Bronchial epithelial cell (primary cell): ENCODE measurements at regions not wholly inside any gene's neighbourhood (a gene's known extent, or its start where the extent isn't known, plus 50 kb on each side); places are given as distances from the start of the nearest gene placed in this dataset.

ENCODE experiments used
- DNase-seq: peaks from one replicate; pipeline ENCODE4 v3.0.0-alpha.2; 2010; ENCODE audit warnings: low read depth
- FAIRE-seq: peaks from 2 replicates; lab custom pipeline; 2011; peaks lifted over from hg19 to GRCh38; lab: Jason Lieb, UNC
- H3K27me3 ChIP-seq: 2 replicates; pipeline ENCODE4 v1.5.1; 2011; ENCODE audit warnings: low read length; ENCODE audit not compliant: control insufficient read depth, insufficient read depth
- H3K36me3 ChIP-seq: 2 replicates; pipeline ENCODE4 v1.5.1; 2011; ENCODE audit warnings: low read length; ENCODE audit not compliant: control insufficient read depth, insufficient read depth
- H3K4me3 ChIP-seq: 2 replicates; pipeline ENCODE4 v1.5.1; 2011; ENCODE audit warnings: mild to moderate bottlenecking, low read depth, low read length, control low read depth
- CTCF ChIP-seq: IDR thresholded peaks from 2 replicates; pipeline ENCODE4 v1.5.1; 2011; ENCODE audit warnings: mild to moderate bottlenecking, moderate library complexity, low read length, control low read depth, inconsistent platforms; ENCODE audit not compliant: insufficient read depth, severe bottlenecking

GRCh38 chr2:59777120-59777519, 776.3 kb downstream of the BCL11A start:
- no peaks in the 10 kb centered on the region for H3K36me3 ChIP-seq
- no peak for TF ChIP-seq CTCF
- DNase-seq (peak; percentile 44), FAIRE-seq (no peak)
- no peak overlapping the region for H3K4me3 ChIP-seq
- H3K27me3 ChIP-seq = no peaks in the 10 kb centered on the region

GRCh38 chr2:59776726-59777008, 776.8 kb downstream of the BCL11A start:
- Histone ChIP-seq H3K36me3 (no peaks in the 10 kb centered on the region), H3K4me3 (no peak overlapping the region), H3K27me3 (no peaks in the 10 kb centered on the region)
- DNase-seq = no peak
- no peak for FAIRE-seq
- TF ChIP-seq CTCF = no peak

GRCh38 chr2:59774821-59775433, 778.5 kb downstream of the BCL11A start:
- FAIRE-seq = no peak
- Histone ChIP-seq H3K36me3 (no peaks in the 10 kb centered on the region), H3K27me3 (no peaks in the 10 kb centered on the region), H3K4me3 (no peak overlapping the region)
- no peak for TF ChIP-seq CTCF
- no peak for DNase-seq

GRCh38 chr2:59770651-59771050, 782.8 kb downstream of the BCL11A start:
- Histone ChIP-seq H3K36me3 (no peaks in the 10 kb centered on the region), H3K4me3 (no peak overlapping the region), H3K27me3 (no peaks in the 10 kb centered on the region)
- FAIRE-seq (no peak), DNase-seq (no peak)
- no peak for TF ChIP-seq CTCF

- H3K27me3 ChIP-seq = no peaks in the 10 kb centered on the region
- DNase-seq = no peak
- H3K4me3 ChIP-seq = no peak overlapping the region
- FAIRE-seq = peak; percentile 40
- no peaks in the 10 kb centered on the region for H3K36me3 ChIP-seq
- no peak for TF ChIP-seq CTCF
Measured at GRCh38 chr2:59761966-59762365, 791.5 kb downstream of the BCL11A start.

GRCh38 chr2:59756150-59756549, 797.3 kb downstream of the BCL11A start:
- TF ChIP-seq CTCF = no peak
- H3K27me3 ChIP-seq = no peaks in the 10 kb centered on the region
- FAIRE-seq (no peak), DNase-seq (no peak)
- H3K4me3 ChIP-seq = no peak overlapping the region
- H3K36me3 ChIP-seq = no peaks in the 10 kb centered on the region
